NOMO-1 treated with DMSO at 0.1 percent for 48 hours (cell line): ENCODE measurements at regions not wholly inside any gene's neighbourhood (a gene's known extent, or its start where the extent isn't known, plus 50 kb on each side); places are given as distances from the start of the nearest gene placed in this dataset.
"Not testable (repeated sequence)": the region's sequence is repeated elsewhere in the genome, so short reads cannot be mapped to it uniquely, and the experiment has no call there.

Source experiments
- DNase-seq: peaks from one replicate; lab custom pipeline; 2025; ENCODE audit not compliant: unreplicated experiment; lab: John Stamatoyannopoulos, UW

DNA sequence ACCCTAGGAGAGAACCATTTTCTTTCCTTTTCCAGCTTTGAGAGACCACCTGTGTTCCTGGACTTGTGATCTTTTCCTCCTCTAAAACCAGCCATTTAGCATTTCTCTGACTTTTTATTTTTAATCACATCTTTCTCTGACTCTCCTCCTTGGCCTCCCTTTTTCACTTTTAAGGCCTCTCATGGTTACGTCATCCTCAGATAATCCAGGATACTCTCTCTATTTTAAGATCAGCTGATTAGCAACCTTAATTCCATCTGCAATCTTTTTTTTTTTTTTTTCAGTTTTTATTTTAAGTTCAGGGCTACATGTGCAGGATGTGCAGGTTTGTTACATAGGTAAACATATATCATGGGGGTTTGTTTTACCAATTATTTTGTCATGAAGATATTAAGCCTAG, 54.0 kb downstream of the RFPL4B start:
- no peak for DNase-seq

DNA sequence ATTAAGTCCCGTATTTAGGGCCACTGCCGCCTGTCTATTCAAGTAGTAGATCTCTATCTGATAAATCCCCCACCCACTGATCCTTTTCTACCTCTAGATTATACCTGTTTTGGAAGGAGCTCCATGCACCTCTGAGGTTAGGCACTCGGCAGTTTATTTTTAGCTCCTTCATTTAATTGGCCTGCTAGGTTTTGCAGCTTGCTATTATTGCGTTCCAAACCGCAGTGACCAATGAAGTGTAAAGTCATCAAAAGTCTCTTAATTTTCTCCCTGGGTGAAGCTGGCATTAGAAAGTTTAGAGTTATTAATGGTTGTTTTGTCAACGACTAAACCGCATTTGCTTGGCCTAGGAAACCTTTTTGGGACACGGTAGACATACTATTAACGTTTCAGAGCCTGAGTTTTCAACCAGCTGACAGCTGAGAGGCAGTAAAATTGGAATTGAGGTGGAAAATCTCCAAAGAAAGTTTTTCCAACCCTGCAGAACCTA, 60.0 kb downstream of the RFPL4B start:
- no peak for DNase-seq

GRCh38 chr6:112408522-112408921, 61.4 kb downstream of the RFPL4B start:
- no peak for DNase-seq

DNA sequence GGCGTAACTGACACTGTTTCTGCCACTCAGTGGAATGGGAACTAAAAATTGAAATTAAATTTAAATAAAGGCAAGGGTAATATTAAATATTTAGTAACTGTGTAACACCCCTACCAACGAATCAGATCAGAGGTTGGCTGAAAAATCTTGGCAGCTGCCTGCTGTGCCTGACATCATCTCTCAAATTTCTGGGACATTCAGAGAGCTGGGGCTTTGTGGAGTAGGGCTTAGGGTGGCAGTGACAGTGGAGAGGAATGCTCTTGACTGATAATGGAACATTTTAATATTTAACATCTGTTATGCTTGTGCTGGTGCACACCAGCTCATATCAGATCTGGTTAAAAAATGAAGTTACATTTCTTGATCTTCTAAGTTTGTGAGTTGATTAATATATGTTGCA, 62.2 kb downstream of the RFPL4B start:
- no peak for DNase-seq

DNA sequence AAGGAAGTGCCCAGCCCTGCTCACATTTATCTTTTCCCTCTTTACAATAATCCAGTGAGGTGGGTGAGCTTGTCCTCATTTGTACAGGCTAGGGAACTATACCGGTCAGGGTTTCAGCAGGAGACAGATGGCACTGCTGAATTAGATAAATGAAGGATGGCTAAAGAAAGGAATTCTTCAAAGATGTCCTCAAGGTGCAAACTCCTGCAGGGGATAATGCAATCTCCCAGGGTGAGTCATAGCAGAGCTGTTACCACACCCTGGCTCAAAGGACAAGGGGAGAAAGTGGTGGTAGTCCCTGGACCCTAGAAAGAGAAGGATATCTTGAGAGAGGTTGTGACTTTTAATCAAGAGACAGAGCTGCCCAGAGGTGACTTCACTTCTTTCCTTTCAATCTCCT, 66.7 kb downstream of the RFPL4B start:
- DNase-seq = no peak

DNA sequence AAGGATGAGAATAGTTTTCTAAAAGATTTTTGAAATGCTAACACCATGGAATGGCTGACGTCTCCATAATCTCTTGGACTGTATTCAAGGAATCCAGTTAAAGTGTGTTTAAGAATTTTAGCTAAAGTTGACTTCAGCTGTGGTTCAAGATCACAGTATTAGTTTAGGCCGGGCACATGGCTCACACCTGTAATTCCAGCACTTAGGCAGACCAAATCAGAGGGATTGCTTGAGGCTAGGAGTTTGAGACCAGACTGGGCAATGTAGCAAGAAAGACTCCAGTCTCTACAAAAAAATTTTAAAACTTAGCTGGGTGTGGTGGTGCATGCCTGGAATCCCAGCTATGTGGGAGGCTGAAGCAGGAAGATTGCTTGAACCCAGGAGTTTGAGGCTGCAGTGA, 68.2 kb downstream of the RFPL4B start:
- DNase-seq = no peak

- no peak for DNase-seq
Observed at GRCh38 chr6:112416866-112417265, 69.7 kb downstream of the RFPL4B start.

GRCh38 chr6:112427011-112427410, 79.9 kb downstream of the RFPL4B start:
- not testable (repeated sequence) for DNase-seq

GRCh38 chr6:112427499-112427898, 80.4 kb downstream of the RFPL4B start:
- DNase-seq = no peak

DNA sequence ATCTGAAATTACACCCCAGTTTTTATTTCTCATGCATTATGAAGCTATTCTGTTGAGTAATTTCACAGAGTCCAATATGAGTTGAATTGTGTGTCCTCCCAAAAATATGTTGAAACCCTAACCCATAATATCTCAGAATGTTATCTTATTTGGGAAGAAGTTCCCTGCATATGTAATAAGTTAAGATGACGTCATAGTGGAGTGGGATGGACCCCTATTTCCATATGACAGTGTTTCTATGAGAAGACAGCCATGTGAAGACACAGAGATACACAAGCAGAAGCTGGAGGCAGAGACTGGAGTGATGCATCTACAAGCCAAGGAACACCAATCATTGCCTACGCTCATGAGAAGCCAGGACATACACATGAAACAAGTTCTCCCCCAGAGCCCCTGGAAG, 81.3 kb downstream of the RFPL4B start:
- DNase-seq = no peak

DNA sequence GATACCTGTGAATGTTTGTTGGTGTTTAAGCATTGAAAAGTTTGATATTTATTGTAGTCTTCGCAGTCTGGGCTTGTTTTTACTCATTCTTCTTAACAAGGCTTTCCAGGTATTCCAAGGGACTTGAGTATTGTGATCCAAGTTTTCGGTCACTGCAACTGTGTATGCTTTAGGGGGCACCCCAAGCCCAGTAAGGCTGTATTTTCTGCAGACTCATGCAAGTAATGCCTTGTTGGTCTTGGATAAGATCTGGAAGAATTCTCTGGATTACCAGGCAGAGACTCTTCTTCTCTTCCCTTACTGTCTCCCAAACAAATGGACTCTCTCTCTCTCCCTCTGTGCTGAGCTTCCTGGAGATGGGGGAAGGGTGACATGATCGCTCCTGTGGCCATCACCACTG, 82.1 kb downstream of the RFPL4B start:
- no peak for DNase-seq

- no peak for DNase-seq
Observed at GRCh38 chr6:112431803-112432202, 84.7 kb downstream of the RFPL4B start.

DNA sequence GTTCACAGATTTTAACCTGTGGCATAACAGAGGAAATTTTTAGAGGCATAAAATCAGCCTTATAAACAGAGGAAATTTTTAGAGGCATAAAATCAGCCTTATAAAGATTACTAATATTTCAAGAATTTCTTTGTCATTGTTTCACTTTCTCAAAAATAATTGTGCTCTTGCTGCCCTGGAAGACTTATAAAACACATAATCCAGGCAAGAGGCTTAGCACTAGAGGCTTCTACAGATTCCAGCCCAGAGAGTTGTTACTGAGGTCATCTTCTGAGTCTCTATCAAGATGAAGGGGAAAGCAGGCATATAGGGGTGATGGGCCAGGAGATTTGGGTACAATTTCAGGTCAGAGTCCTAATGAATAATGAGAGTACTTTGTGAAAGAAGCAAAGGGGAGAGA, 85.7 kb downstream of the RFPL4B start:
- no peak for DNase-seq

- DNase-seq = no peak
Observed at GRCh38 chr6:112433457-112433856, 86.3 kb downstream of the RFPL4B start.

DNA sequence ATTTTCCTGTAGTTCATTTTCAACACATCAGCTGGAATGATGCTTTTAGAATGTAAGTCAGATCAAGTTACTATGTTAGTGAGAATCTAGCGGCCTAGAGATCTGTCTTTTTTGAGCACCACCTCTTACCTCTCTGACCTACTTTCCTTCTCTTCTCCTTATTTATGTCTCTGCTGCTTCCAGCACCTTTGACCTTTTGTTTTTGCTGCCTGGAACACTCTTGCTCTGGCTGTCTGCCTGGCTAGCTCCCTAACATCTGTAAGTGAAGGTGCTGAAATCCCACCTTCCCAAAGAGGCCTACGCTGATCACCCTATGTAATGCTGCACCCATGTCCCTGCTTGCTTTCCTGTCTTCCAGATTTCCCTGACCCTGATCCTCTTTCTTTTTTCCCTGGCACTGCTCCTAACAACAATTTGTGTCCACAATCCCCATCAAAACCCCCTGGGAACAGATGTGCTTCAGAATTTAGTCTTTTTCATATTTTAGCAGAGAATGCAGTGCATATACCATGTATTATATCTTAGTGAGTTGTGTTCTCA, 87.8 kb downstream of the RFPL4B start:
- no peak for DNase-seq

DNA sequence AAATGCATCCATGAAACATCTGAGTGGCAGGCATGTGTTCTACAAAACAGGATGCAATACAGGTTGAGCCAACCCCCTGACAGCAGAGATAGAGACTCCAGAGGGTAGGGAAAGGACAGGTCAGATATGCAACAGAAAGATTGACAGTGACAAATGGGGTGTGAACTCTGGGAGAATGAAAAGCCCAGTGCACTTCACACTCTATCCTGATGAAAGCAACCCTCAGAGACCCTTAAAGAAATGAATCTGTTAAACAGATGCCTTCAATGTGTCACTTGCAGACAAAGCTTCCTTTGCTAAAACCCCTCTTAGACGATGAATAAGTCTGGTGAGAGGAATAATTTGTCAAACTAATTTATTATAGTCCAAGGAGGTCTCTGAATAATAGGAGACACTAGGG, 89.9 kb downstream of the RFPL4B start:
- DNase-seq = no peak

GRCh38 chr6:112439010-112439409, 91.9 kb downstream of the RFPL4B start:
- DNase-seq = no peak

DNA sequence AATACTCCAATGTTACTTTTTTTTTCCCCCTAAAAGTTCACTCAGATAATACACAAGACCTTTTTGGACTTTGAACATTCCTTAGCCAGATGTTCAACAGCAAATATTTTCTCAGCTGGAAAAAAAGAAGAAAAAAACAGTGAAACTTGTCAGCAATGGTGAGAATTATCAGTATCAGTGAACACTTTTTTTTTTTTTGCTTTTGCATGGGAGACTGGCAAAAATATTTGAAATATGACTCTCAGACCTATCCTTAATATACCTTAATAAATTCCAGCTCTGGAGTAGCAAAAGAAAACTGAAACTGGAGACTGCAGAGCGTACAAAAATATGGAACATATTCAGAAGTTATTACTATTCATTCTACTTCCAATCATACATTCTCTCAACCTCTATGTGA, 92.3 kb downstream of the RFPL4B start:
- no peak for DNase-seq

DNA sequence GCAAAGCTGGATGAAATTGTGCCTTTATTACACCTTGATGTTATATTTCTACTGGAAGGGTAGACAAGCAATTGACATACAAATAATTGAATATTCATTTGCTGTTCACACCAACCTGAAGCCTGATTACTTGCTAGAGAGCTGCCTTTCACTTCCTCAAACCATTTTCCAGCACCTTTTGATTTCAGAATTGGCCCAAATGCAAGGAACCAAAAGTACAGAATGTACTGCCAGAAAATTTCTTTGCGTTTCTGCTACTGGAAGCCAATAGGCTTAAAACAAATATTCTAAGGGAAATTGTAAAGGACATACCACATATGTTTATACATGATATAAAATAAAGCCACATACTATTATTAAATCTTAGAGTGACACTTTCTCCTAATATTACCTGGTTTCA, 94.5 kb downstream of the RFPL4B start:
- DNase-seq = no peak

DNA sequence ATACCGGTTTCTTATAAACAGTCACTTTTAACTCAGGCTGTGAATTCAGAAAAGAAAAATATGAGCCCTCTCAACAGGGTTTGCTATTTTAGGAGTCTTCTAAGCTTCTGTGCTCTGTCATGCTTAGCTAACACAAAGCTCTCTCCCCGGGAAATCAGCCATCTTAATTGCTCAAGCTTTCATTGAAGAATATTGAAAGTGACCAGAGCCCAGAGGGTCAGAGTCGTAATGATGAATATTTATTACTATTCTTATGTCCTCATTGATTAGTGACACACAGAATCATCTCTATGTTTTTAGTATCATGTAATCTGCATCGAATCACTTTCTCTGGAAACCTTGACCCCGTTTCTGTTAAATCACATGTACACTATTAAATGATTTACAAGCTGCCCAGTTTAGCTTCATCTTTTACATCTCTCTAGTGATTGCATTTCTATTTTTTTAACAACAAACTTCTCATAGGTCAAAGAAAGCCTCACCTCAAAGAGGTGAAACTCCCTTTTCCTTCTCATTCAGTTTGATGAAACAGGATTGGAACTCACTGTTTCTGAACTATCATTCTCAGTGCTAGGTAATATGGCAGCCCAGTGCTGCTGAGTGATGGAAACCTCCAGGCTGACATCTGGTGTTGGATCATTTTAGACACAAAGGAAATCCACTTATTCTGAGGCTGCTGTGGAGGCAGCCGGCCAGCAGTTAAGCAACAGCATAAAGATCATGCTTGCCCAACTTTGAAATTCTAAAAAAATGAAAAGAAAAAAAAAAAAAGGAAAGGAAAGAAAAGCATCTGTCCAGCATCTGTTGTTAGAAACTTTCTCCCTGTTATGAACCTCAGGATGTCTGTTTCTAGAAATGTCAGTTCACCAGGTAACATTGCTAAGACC, 96.3 kb downstream of the RFPL4B start:
- DNase-seq = no peak

GRCh38 chr6:112448786-112449185, 101.7 kb downstream of the RFPL4B start:
- not testable (repeated sequence) for DNase-seq

DNA sequence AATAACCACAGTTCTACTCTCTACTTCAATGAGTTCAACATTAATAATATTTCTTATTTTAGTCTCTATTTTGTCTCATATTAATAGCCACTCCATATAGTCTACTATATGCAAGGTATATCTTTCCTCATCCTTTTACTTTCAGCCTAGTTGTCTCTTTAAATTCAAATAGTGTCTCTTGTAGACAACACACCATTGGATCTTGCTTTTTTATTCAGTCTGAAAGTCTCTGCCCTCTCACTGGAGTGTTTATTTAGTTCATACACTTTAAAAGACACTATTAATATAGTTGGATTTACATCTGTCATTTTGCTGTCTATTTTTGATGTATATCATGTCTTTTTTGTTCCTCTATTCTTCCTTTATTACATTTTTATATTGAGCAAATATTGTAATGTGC, 103.5 kb downstream of the RFPL4B start:
- no peak for DNase-seq

- DNase-seq = no peak
Observed at GRCh38 chr6:112457886-112458285, 110.8 kb downstream of the RFPL4B start.
